ENCODE measurements at regions not wholly inside any gene's neighbourhood (a gene's known extent, or its start where the extent isn't known, plus 50 kb on each side); places are given as distances from the start of the nearest gene placed in this dataset.

DNA sequence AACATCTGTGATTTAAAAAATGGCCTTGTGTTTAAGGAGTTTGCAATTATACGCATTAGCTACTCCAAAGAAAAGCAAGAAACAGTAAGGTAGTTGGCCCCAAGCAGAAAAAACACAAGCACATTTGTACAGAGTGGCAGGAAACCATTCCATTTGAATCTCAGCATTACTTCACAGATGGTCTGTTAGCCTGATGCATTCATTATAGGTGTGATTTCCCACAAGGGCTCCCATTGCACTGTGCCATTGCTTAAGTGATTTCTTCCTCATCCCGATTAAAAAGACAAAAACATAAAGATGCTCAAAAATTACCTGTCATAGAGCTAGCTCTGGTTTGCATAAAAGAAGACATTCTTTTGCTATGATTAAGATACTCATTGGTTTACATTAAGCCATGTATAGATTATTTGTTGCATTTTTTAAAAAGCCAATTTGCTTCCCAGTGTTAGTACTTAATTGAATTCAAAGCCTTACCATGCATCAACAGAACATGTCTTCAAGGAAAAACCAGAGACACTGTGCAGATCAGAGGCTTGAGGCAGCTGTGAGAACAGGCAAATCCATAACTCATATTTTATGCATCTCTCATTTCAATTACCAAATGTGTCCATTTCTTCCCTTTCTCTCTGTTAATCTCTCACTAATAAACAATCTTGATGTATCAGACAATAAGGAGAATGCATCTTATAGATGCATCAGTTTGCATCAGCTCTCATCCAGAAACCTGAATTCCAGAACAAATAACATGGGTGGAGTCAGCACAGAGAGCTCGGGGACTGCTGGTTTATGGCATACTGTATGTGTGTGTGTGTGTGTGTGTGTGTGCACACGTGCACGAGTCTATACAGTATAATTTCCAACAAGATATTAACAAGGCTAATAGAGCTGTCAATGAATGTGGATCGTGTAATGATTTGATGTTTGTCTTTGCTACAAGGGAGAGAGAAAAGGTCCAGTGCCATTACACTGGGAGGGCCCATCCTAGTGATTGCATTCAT lies 558.6 kb upstream of the HS6ST1 start:
- Histone ChIP-seq H3K36me3 (no peaks in the 10 kb centered on the region), H3K27me3 (no peaks in the 10 kb centered on the region), H3K9me3 (no peaks in the 10 kb centered on the region), H3K4me1 (no peaks in the 10 kb centered on the region), H3K27ac (no peak overlapping the region), H3K4me3 (no peak overlapping the region)
- intact Hi-C loops (cut with DNase I; ENCODE audit: low total_unique reads) (no loop called here), in situ Hi-C loops (cut with MboI; ENCODE audit: low sequenced_read_pairs in 4 of 4) (no loop called here)
- TF ChIP-seq, protein P1, sequence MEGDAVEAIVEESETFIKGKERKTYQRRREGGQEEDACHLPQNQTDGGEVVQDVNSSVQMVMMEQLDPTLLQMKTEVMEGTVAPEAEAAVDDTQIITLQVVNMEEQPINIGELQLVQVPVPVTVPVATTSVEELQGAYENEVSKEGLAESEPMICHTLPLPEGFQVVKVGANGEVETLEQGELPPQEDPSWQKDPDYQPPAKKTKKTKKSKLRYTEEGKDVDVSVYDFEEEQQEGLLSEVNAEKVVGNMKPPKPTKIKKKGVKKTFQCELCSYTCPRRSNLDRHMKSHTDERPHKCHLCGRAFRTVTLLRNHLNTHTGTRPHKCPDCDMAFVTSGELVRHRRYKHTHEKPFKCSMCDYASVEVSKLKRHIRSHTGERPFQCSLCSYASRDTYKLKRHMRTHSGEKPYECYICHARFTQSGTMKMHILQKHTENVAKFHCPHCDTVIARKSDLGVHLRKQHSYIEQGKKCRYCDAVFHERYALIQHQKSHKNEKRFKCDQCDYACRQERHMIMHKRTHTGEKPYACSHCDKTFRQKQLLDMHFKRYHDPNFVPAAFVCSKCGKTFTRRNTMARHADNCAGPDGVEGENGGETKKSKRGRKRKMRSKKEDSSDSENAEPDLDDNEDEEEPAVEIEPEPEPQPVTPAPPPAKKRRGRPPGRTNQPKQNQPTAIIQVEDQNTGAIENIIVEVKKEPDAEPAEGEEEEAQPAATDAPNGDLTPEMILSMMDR (IDR thresholded peaks at IDR 0.05 in 4 of 5, conservative IDR thresholded peaks at IDR 0.05 in 1 of 5) = no peak
- TF ChIP-seq POLR2A (IDR thresholded peaks at IDR 0.05) = no peak
- no peak for DNase-seq
- no peak for ATAC-seq

DNA sequence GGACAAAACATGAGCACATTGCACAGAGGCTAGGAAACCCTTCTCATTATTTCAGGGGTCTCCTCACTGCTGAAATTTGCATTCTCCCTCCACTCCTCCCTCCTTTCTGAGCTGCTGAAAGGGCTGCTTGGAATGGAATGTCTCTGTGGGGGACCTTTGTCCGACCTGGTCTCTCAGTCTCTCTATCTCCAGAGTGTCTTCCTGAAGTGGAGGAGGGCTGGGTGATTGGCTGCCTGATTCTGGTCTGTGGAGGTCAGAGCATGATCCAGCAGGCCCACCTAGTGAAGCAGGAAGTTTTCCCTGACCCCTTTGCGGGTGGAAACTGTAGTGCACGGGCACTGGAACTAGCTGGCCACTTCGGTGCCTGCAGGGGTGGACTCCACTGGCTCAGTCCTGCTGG lies 560.5 kb upstream of the HS6ST1 start:
- Histone ChIP-seq H3K27ac (no peak overlapping the region), H3K36me3 (no peaks in the 10 kb centered on the region), H3K4me1 (no peaks in the 10 kb centered on the region), H3K4me3 (no peak overlapping the region), H3K9me3 (no peaks in the 10 kb centered on the region), H3K27me3 (no peaks in the 10 kb centered on the region)
- DNase-seq (no peak), ATAC-seq (no peak)
- no peak for TF ChIP-seq POLR2A (IDR thresholded peaks at IDR 0.05)
- TF ChIP-seq, protein P1 (IDR thresholded peaks at IDR 0.05 in 4 of 5, conservative IDR thresholded peaks at IDR 0.05 in 1 of 5) = no peak
- in situ Hi-C loops (cut with MboI; ENCODE audit: low sequenced_read_pairs in 4 of 4) (no loop called here), intact Hi-C loops (cut with DNase I; ENCODE audit: low total_unique reads) (no loop called here)

DNA sequence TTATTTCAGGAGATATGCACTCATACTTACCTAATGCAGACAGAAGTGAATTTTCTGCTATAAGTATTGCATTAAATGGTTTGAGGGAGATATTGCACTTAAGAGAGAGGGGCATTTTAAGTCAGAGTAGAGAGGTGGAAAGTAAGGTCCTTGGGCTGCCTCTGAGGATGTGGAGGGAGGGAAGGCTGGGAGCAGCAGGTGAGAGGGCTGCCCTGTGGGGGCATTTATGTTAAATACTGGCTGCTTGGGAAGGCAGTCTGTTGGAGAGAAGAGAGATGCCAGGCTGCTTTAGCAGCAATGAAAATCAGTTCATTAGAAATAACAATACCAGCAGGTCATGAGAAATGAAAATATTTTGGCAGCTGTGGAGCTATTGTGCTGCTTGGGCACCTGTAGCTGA lies 576.2 kb upstream of the HS6ST1 start:
- no peaks in the 10 kb centered on the region for H3K36me3 ChIP-seq
- TF ChIP-seq, protein P1 (IDR thresholded peaks at IDR 0.05 in 4 of 5, conservative IDR thresholded peaks at IDR 0.05 in 1 of 5) = no peak
- no peak for TF ChIP-seq POLR2A (IDR thresholded peaks at IDR 0.05)
- DNase-seq (no peak), ATAC-seq (no peak)
- no peak overlapping the region for H3K27ac ChIP-seq
- in situ Hi-C loops (cut with MboI; ENCODE audit: low sequenced_read_pairs in 4 of 4) (no loop called here), intact Hi-C loops (cut with DNase I; ENCODE audit: low total_unique reads) (no loop called here)
- no peaks in the 10 kb centered on the region for H3K4me1 ChIP-seq
- H3K27me3 ChIP-seq = no peaks in the 10 kb centered on the region
- H3K9me3 ChIP-seq = no peaks in the 10 kb centered on the region
- H3K4me3 ChIP-seq = no peak overlapping the region

DNA sequence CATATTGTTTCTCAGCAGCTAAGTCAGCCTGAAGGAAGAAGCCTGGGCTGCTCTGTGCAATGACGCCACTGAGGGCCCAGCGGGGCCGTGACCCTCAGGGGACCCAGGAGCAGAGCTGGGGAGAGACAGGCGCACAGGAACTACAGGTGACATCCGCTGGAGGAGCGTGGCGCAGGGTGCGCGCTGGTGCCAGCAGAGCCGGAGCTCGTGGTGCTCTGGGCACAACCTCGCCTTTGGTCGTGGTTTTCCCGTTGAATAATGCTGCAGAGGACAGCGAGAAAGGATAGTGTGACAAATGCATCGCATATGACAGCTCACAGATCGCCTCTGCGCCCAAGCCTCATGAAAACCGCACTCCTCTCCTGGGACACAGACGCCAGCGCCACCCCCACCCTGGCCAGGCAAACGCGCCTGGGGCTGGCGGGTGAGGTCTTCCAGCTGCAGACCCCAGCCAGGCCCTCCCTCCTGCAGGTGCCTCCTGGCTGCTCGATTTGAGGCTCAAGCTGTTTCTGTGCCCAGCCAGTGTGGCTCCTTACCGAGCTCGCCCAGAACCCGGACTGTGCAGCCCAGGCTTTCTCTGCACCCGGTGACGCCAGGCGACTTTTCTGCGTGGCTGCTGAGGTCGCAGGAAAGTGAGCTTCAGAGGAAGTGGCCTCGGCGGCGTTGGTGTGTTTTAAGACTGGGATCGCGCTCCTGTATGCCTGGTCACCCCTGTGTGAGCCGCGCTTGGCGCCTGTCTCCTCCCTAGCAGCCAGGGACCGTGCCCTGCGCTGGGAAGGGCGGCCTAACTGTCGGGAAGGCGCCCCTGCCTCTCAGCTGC lies 583.1 kb upstream of the HS6ST1 start:
- intact Hi-C loops (cut with DNase I; ENCODE audit: low total_unique reads) = no loop called here
- no peaks in the 10 kb centered on the region for H3K27me3 ChIP-seq
- no peak overlapping the region for H3K27ac ChIP-seq
- DNase-seq (no peak), ATAC-seq (no peak)
- H3K36me3 ChIP-seq = no peaks in the 10 kb centered on the region
- in situ Hi-C loops (cut with MboI; ENCODE audit: low sequenced_read_pairs in 4 of 4) = no loop called here
- no peaks in the 10 kb centered on the region for H3K4me1 ChIP-seq
- H3K4me3 ChIP-seq = peak overlapping the region in 1 of 4 donors; percentile 9
- no peaks in the 10 kb centered on the region for H3K9me3 ChIP-seq
- TF ChIP-seq, protein P1 (IDR thresholded peaks at IDR 0.05 in 4 of 5, conservative IDR thresholded peaks at IDR 0.05 in 1 of 5) = no peak
- TF ChIP-seq POLR2A (IDR thresholded peaks at IDR 0.05) = no peak
